H9 (cell line): ENCODE measurements at regions not wholly inside any gene's neighbourhood (a gene's known extent, or its start where the extent isn't known, plus 50 kb on each side); places are given as distances from the start of the nearest gene placed in this dataset.

Source experiments
- DNase-seq: peaks from one replicate; pipeline ENCODE4 v3.0.0-alpha.2; 2017
- H2AFZ ChIP-seq: one replicate; pipeline ENCODE4 v1.6.1; 2013; ENCODE audit warnings: mild to moderate bottlenecking, low read length, control low read depth, moderate library complexity
- H2AK5ac ChIP-seq: 2 replicates; pipeline ENCODE4 v1.6.1; 2013; ENCODE audit warnings: low read length, control low read depth, mixed read lengths; ENCODE audit not compliant: insufficient read length
- H2BK120ac ChIP-seq: one replicate; pipeline ENCODE4 v1.6.1; 2013; ENCODE audit warnings: low read depth, mild to moderate bottlenecking, low read length, control low read depth, inconsistent platforms; ENCODE audit not compliant: poor library complexity, severe bottlenecking
- H2BK12ac ChIP-seq: 2 replicates; pipeline ENCODE4 v1.6.1; 2013; ENCODE audit warnings: low read length, control low read depth, mixed read lengths, low read depth; ENCODE audit not compliant: insufficient read length
- H2BK15ac ChIP-seq: 2 replicates; pipeline ENCODE4 v1.6.1; 2013; ENCODE audit warnings: low read depth, low read length, control low read depth
- H2BK20ac ChIP-seq: one replicate; pipeline ENCODE4 v1.6.1; 2013; ENCODE audit warnings: low read depth, mild to moderate bottlenecking, low read length, control low read depth, inconsistent platforms; ENCODE audit not compliant: poor library complexity, severe bottlenecking
- H2BK5ac ChIP-seq: 2 replicates; pipeline ENCODE4 v1.6.1; 2013; ENCODE audit warnings: low read length, control low read depth, mixed read lengths; ENCODE audit not compliant: insufficient read length
- H3K14ac ChIP-seq: 2 replicates; pipeline ENCODE4 v1.6.1; 2013; ENCODE audit warnings: low read length, control low read depth; ENCODE audit not compliant: insufficient read depth
- H3K18ac ChIP-seq: 2 replicates; pipeline ENCODE4 v1.6.1; 2013; ENCODE audit warnings: low read depth, mild to moderate bottlenecking, mixed read lengths, low read length, control low read depth; ENCODE audit not compliant: insufficient read length
- H3K23ac ChIP-seq: 2 replicates; pipeline ENCODE4 v1.6.1; 2013; ENCODE audit warnings: low read length, control low read depth, mixed read lengths, low read depth; ENCODE audit not compliant: insufficient read length
- H3K23me2 ChIP-seq: 2 replicates; pipeline ENCODE4 v1.6.1; 2013; ENCODE audit warnings: low read depth, mild to moderate bottlenecking, mixed read lengths, low read length, control low read depth; ENCODE audit not compliant: insufficient read length, poor library complexity, severe bottlenecking
- H3K27ac ChIP-seq: 2 replicates; pipeline ENCODE4 v1.5.1; 2013; ENCODE audit warnings: low read length, control low read depth, mixed read lengths, low read depth; ENCODE audit not compliant: insufficient read length
- H3K27me3 ChIP-seq: 2 replicates; pipeline ENCODE4 v1.6.1; 2013; ENCODE audit warnings: low read length, control low read depth, inconsistent platforms; ENCODE audit not compliant: insufficient read depth
- H3K4ac ChIP-seq: 2 replicates; pipeline ENCODE4 v1.6.1; 2013; ENCODE audit warnings: low read depth, mild to moderate bottlenecking, control low read depth, inconsistent platforms, low read length, moderate library complexity
- H3K4me1 ChIP-seq: 2 replicates; pipeline ENCODE4 v1.6.1; 2013; ENCODE audit warnings: low read length, control low read depth, inconsistent platforms; ENCODE audit not compliant: insufficient read depth
- H3K4me2 ChIP-seq: 2 replicates; pipeline ENCODE4 v1.6.1; 2013; ENCODE audit warnings: low read length, control low read depth, mixed read lengths; ENCODE audit not compliant: insufficient read length, insufficient read depth
- H3K56ac ChIP-seq: 2 replicates; pipeline ENCODE4 v1.6.1; 2013; ENCODE audit warnings: low read depth, mild to moderate bottlenecking, mixed read lengths, low read length, control low read depth; ENCODE audit not compliant: insufficient read length
- H3K79me1 ChIP-seq: 2 replicates; pipeline ENCODE4 v1.6.1; 2013; ENCODE audit warnings: low read depth, mild to moderate bottlenecking, moderate library complexity, low read length, control low read depth, inconsistent platforms; ENCODE audit not compliant: insufficient read depth, poor library complexity, severe bottlenecking
- H3K79me2 ChIP-seq: 2 replicates; pipeline ENCODE4 v1.6.1; 2013; ENCODE audit warnings: low read length, control low read depth, inconsistent platforms; ENCODE audit not compliant: insufficient read depth
- H3K9ac ChIP-seq: 2 replicates; pipeline ENCODE4 v1.6.1; 2013; ENCODE audit warnings: low read length, control low read depth, mixed read lengths; ENCODE audit not compliant: insufficient read length; ENCODE audit errors: extremely low read depth
- H3K9me3 ChIP-seq: one replicate; pipeline ENCODE4 v1.6.1; 2013; ENCODE audit warnings: low read depth, low read length, inconsistent platforms; ENCODE audit not compliant: control insufficient read depth
- H3T11ph ChIP-seq: one replicate; pipeline ENCODE4 v1.6.1; 2013; ENCODE audit warnings: mild to moderate bottlenecking, low read length, control low read depth, inconsistent platforms
- H4K20me1 ChIP-seq: one replicate; pipeline ENCODE4 v1.6.1; 2013; ENCODE audit not compliant: control insufficient read depth, insufficient read length, insufficient read depth
- H4K5ac ChIP-seq: 2 replicates; pipeline ENCODE4 v1.6.1; 2013; ENCODE audit warnings: low read depth, mild to moderate bottlenecking, mixed read lengths, low read length, control low read depth; ENCODE audit not compliant: insufficient read length
- H4K8ac ChIP-seq: replicated peaks from 2 replicates; pipeline ENCODE4 v1.6.1; 2013; ENCODE audit warnings: low read length, control low read depth, mixed read lengths, low read depth; ENCODE audit not compliant: insufficient read length
- H4K91ac ChIP-seq: 2 replicates; pipeline ENCODE4 v1.6.1; 2013; ENCODE audit warnings: low read depth, mild to moderate bottlenecking, moderate library complexity, mixed read lengths, low read length, control low read depth; ENCODE audit not compliant: insufficient read length
- H3K27ac Mint-ChIP-seq, 3 experiments: 2 replicates in 2 of 3; 3 replicates in 1 of 3; pipeline ENCODE4 v1.8.0; 2020 to 2021; ENCODE audit warnings: mixed read lengths in 3 of 3, mild to moderate bottlenecking in 1 of 3, moderate library complexity in 1 of 3
- H3K27me3 Mint-ChIP-seq: 2 replicates; pipeline ENCODE4 v1.8.0; 2021; ENCODE audit warnings: low read depth, mild to moderate bottlenecking, moderate library complexity, mixed read lengths
- H3K36me3 Mint-ChIP-seq, 3 experiments: 2 replicates in 2 of 3; 3 replicates in 1 of 3; pipeline ENCODE4 v1.8.0; 2020 to 2021; ENCODE audit warnings: low read depth in 3 of 3, mixed read lengths in 3 of 3; ENCODE audit not compliant: insufficient read depth in 1 of 3
- H3K4me1 Mint-ChIP-seq, 2 experiments: 2 replicates each; pipeline ENCODE4 v1.8.0; 2020; ENCODE audit warnings: mixed read lengths in 2 of 2
- H3K4me3 Mint-ChIP-seq, 2 experiments: 2 replicates in 1 of 2; 3 replicates in 1 of 2; pipeline ENCODE4 v1.8.0; 2020 to 2021; ENCODE audit warnings: mild to moderate bottlenecking in 2 of 2, mixed read lengths in 2 of 2, moderate library complexity in 1 of 2
- H3K9me3 Mint-ChIP-seq, 2 experiments: 2 replicates in 1 of 2; 3 replicates in 1 of 2; pipeline ENCODE4 v1.8.0; 2020; ENCODE audit warnings: mild to moderate bottlenecking in 2 of 2, mixed read lengths in 2 of 2, moderate library complexity in 1 of 2
- TF ChIP-seq, protein P1 (sequence below): fragments of 200-600 bp; sonication (generic); conservative IDR thresholded peaks from 3 replicates; pipeline ENCODE4 v1.8.0; 2021; ENCODE audit warnings: antibody characterized with exemption, mild to moderate bottlenecking

DNA sequence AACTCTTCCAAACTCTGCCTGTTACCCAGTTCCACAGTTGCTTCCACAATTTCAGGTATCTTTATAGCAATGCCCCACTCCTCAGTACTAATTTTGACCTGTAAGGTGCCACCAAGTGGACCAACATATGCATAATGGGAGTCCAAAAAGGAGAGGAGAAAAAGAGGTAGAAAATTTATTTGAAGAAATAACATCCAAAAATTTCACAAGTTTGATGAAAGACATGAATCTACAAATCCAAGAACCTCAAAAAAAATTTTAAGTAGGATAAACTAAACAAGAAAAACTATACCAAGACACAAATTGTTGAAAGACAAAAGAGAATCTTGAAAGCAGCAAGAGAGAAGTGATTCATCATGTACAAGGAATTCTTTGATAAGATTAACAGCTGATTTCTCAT is 79.8 kb downstream of the BARX1 start:
- no peaks in the 10 kb centered on the region for H4K20me1 ChIP-seq
- peaks cover 21% of the 10 kb centered on the region for H3K9me3 ChIP-seq
- no peak overlapping the region for H2AFZ ChIP-seq
- no peaks in the 10 kb centered on the region for H3K79me2 ChIP-seq
- no peak for DNase-seq
- Mint-ChIP-seq H3K36me3 (peaks cover 11 to 23% (median 14%) of the 10 kb centered on the region in 3 experiments), H3K4me3 (no peak overlapping the region), H3K4me1 (peaks cover 0 to 3% of the 10 kb centered on the region in 2 experiments; a peak in 1 of 4 replicates), H3K9me3 (peaks cover 45 to 49% of the 10 kb centered on the region in 2 experiments), H3K27me3 (peaks cover 15% of the 10 kb centered on the region), H3K27ac (no peak overlapping the region)
- H3K23ac ChIP-seq: no peak overlapping the region
- no peak overlapping the region for H3K4me2 ChIP-seq
- no peak overlapping the region for H2BK15ac ChIP-seq
- no peaks in the 10 kb centered on the region for H3K27me3 ChIP-seq
- H3K4ac ChIP-seq: no peak overlapping the region
- no peak overlapping the region for H3K56ac ChIP-seq
- no peak overlapping the region for H2BK120ac ChIP-seq
- H3K18ac ChIP-seq: no peak overlapping the region
- no peaks in the 10 kb centered on the region for H3K23me2 ChIP-seq
- no peaks in the 10 kb centered on the region for H3K79me1 ChIP-seq
- H3T11ph ChIP-seq: no peak overlapping the region
- no peak overlapping the region for H2BK20ac ChIP-seq
- no peak overlapping the region for H3K9ac ChIP-seq
- no peak overlapping the region for H3K27ac ChIP-seq
- no peaks in the 10 kb centered on the region for H3K4me1 ChIP-seq
- no peak overlapping the region for H3K14ac ChIP-seq
- H2BK12ac ChIP-seq: no peak overlapping the region
- no peak overlapping the region for H4K5ac ChIP-seq
- no peak overlapping the region for H2BK5ac ChIP-seq
- no peak overlapping the region for H4K91ac ChIP-seq
- no peak overlapping the region for H4K8ac ChIP-seq
- TF ChIP-seq, protein P1, sequence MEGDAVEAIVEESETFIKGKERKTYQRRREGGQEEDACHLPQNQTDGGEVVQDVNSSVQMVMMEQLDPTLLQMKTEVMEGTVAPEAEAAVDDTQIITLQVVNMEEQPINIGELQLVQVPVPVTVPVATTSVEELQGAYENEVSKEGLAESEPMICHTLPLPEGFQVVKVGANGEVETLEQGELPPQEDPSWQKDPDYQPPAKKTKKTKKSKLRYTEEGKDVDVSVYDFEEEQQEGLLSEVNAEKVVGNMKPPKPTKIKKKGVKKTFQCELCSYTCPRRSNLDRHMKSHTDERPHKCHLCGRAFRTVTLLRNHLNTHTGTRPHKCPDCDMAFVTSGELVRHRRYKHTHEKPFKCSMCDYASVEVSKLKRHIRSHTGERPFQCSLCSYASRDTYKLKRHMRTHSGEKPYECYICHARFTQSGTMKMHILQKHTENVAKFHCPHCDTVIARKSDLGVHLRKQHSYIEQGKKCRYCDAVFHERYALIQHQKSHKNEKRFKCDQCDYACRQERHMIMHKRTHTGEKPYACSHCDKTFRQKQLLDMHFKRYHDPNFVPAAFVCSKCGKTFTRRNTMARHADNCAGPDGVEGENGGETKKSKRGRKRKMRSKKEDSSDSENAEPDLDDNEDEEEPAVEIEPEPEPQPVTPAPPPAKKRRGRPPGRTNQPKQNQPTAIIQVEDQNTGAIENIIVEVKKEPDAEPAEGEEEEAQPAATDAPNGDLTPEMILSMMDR: no peak
- H2AK5ac ChIP-seq: no peak overlapping the region
